IMR-90 (cell line): ENCODE measurements at regions not wholly inside any gene's neighbourhood (a gene's known extent, or its start where the extent isn't known, plus 50 kb on each side); places are given as distances from the start of the nearest gene placed in this dataset.
A peak's percentile ranks its signal among the peaks of the same experiment; 100 is the strongest.

ENCODE experiments used
- ATAC-seq: fragments of 200-7000 bp; cut with Tn5 transposase; 2 replicates; pipeline ENCODE4 v1.9.1; 2020; ENCODE audit warnings: low read depth, mild to moderate bottlenecking, moderate library complexity
- BruUV-seq: library from RNA; stranded (reverse); fragments of 400-500 nt; replicated peaks from 2 replicates; lab custom pipeline; 2021; lab: Mats Ljungman, UMichigan
- CTCF ChIA-PET: fragments of 300-600 bp; formaldehyde crosslinking; extraction: SDS; loops from one replicate; lab custom pipeline; 2021; ENCODE audit warnings: antibody characterized with exemption; lab: Yijun Ruan, JAX
- POLR2A ChIA-PET: fragments of 300-600 bp; sonication (Branson Sonifier 250); formaldehyde crosslinking; loops from one replicate; lab custom pipeline; 2022; ENCODE audit warnings: antibody characterized with exemption; ENCODE audit not compliant: unreplicated experiment; lab: Charles Lee
- DNase-seq: peaks from one replicate; pipeline ENCODE4 v3.0.0; 2013
- H2AFZ ChIP-seq: replicated peaks from 2 replicates; pipeline ENCODE3; 2013; ENCODE audit warnings: low read length, mild to moderate bottlenecking; ENCODE audit not compliant: poor library complexity
- H2AK5ac ChIP-seq: 2 replicates; pipeline ENCODE4 v1.6.1; 2013; ENCODE audit warnings: low read depth, low read length, inconsistent platforms
- H2AK9ac ChIP-seq: replicated peaks from 2 replicates; pipeline ENCODE3; 2013; ENCODE audit warnings: mild to moderate bottlenecking, low read depth, low read length, moderate library complexity; ENCODE audit not compliant: poor library complexity
- H2BK120ac ChIP-seq: 2 replicates; pipeline ENCODE4 v1.6.1; 2013; ENCODE audit warnings: low read depth, low read length, inconsistent platforms
- H2BK15ac ChIP-seq: 3 replicates; pipeline ENCODE4 v1.6.1; 2013; ENCODE audit warnings: low read depth, low read length, inconsistent platforms
- H2BK20ac ChIP-seq: 2 replicates; pipeline ENCODE4 v1.6.1; 2013; ENCODE audit warnings: low read depth, mild to moderate bottlenecking, inconsistent platforms, low read length, moderate library complexity
- H2BK5ac ChIP-seq: 2 replicates; pipeline ENCODE4 v1.6.1; 2013; ENCODE audit warnings: mild to moderate bottlenecking, low read depth, low read length, inconsistent platforms; ENCODE audit not compliant: poor library complexity, severe bottlenecking
- H3K14ac ChIP-seq: replicated peaks from 2 replicates; pipeline ENCODE4 v1.6.1; 2013; ENCODE audit warnings: low read depth, low read length, inconsistent platforms
- H3K18ac ChIP-seq: 2 replicates; pipeline ENCODE4 v1.6.1; 2013; ENCODE audit warnings: low read depth, low read length, control low read depth
- H3K23ac ChIP-seq: 2 replicates; pipeline ENCODE4 v1.6.1; 2013; ENCODE audit warnings: low read depth, low read length, inconsistent platforms
- H3K27ac ChIP-seq: 2 replicates; pipeline ENCODE4 v1.5.1; 2013; ENCODE audit warnings: mild to moderate bottlenecking, control low read depth, low read length; ENCODE audit not compliant: insufficient read depth
- H3K27me3 ChIP-seq: 2 replicates; pipeline ENCODE4 v1.6.1; 2013; ENCODE audit warnings: low read length; ENCODE audit not compliant: control insufficient read depth, insufficient read depth
- H3K36me3 ChIP-seq: 2 replicates; pipeline ENCODE4 v1.6.1; 2013; ENCODE audit warnings: low read length, mixed read lengths; ENCODE audit not compliant: control insufficient read depth, insufficient read depth
- H3K4ac ChIP-seq: 2 replicates; pipeline ENCODE4 v1.6.1; 2013; ENCODE audit warnings: low read depth, low read length, inconsistent platforms
- H3K4me1 ChIP-seq: 2 replicates; pipeline ENCODE4 v1.6.1; 2013; ENCODE audit warnings: low read length, mixed read lengths; ENCODE audit not compliant: control insufficient read depth, insufficient read depth
- H3K4me2 ChIP-seq: 2 replicates; pipeline ENCODE4 v1.6.1; 2013; ENCODE audit warnings: low read depth, mild to moderate bottlenecking, control low read depth, low read length, moderate library complexity
- H3K4me3 ChIP-seq: 2 replicates; pipeline ENCODE4 v1.5.1; 2013; ENCODE audit warnings: low read depth, mild to moderate bottlenecking, control low read depth, low read length, moderate library complexity; ENCODE audit not compliant: insufficient read depth
- H3K56ac ChIP-seq: 2 replicates; pipeline ENCODE4 v1.6.1; 2013; ENCODE audit warnings: low read length, inconsistent platforms; ENCODE audit not compliant: insufficient read depth; ENCODE audit errors: extremely low read depth
- H3K79me1 ChIP-seq, 2 experiments: 2 replicates each; pipeline ENCODE4 v1.6.1; 2013; ENCODE audit warnings: low read length in 2 of 2, inconsistent platforms in 1 of 2, low read depth in 1 of 2
- H3K9ac ChIP-seq: 2 replicates; pipeline ENCODE4 v1.6.1; 2013; ENCODE audit warnings: low read depth, low read length, control low read depth
- H3K9me1 ChIP-seq: 2 replicates; pipeline ENCODE4 v1.6.1; 2013; ENCODE audit warnings: low read length, inconsistent platforms; ENCODE audit not compliant: insufficient read depth
- H3K9me3 ChIP-seq: 2 replicates; pipeline ENCODE4 v1.6.1; 2013; ENCODE audit warnings: low read length; ENCODE audit not compliant: control insufficient read depth, insufficient read depth
- H4K20me1 ChIP-seq: 2 replicates; pipeline ENCODE4 v1.6.1; 2013; ENCODE audit warnings: low read length, inconsistent platforms; ENCODE audit not compliant: insufficient read depth
- H4K5ac ChIP-seq: 2 replicates; pipeline ENCODE4 v1.6.1; 2013; ENCODE audit warnings: mild to moderate bottlenecking, low read depth, low read length, control low read depth
- H4K8ac ChIP-seq, 2 experiments: 2 replicates each; pipeline ENCODE4 v1.6.1; 2013; ENCODE audit warnings: low read depth in 2 of 2, low read length in 2 of 2, control low read depth in 1 of 2, inconsistent platforms in 1 of 2
- H4K91ac ChIP-seq: 2 replicates; pipeline ENCODE4 v1.6.1; 2013; ENCODE audit warnings: low read depth, low read length, inconsistent platforms; ENCODE audit not compliant: insufficient read depth
- CHD1 ChIP-seq: IDR thresholded peaks from 2 replicates; pipeline ENCODE4 v1.6.1; 2012; ENCODE audit warnings: low read depth, low read length, improper control_type of control experiment
- FOS ChIP-seq: fragments of 150-350 bp; IDR thresholded peaks from 2 replicates; pipeline ENCODE4 v1.6.1; 2016; ENCODE audit warnings: low read depth, low read length
- MAFK ChIP-seq: IDR thresholded peaks from 2 replicates; pipeline ENCODE4 v1.6.1; 2012; ENCODE audit warnings: low read depth, low read length, improper control_type of control experiment
- MAZ ChIP-seq: IDR thresholded peaks from 2 replicates; pipeline ENCODE4 v1.6.1; 2012; ENCODE audit warnings: low read depth, mild to moderate bottlenecking, low read length, improper control_type of control experiment, moderate library complexity, borderline replicate concordance
- MXI1 ChIP-seq: IDR thresholded peaks from 2 replicates; pipeline ENCODE4 v1.6.1; 2012; ENCODE audit warnings: low read depth, mild to moderate bottlenecking, low read length, moderate library complexity, borderline replicate concordance
- POLR2A ChIP-seq: IDR thresholded peaks from 2 replicates; pipeline ENCODE4 v1.6.1; 2012; ENCODE audit warnings: mild to moderate bottlenecking, low read depth, low read length
- RAD21 ChIP-seq: IDR thresholded peaks from 2 replicates; pipeline ENCODE4 v1.6.1; 2012; ENCODE audit warnings: low read length, improper control_type of control experiment
- SMC3 ChIP-seq: fragments of 150-350 bp; IDR thresholded peaks from 2 replicates; pipeline ENCODE4 v1.6.1; 2016; ENCODE audit warnings: low read depth, mild to moderate bottlenecking, antibody characterized with exemption, low read length, moderate library complexity
- USF2 ChIP-seq: fragments of 150-350 bp; IDR thresholded peaks from 2 replicates; pipeline ENCODE4 v1.6.1; 2017; ENCODE audit warnings: mild to moderate bottlenecking, antibody characterized with exemption, low read length, low read depth
- WGBS, 2 experiments: methylation state at CpG; one replicate each; pipeline versions ENCODE4 v1.1.5 to v1.1.7; 2013; ENCODE audit warnings: missing lambda C conversion rate in 2 of 2; ENCODE audit not compliant: insufficient read length in 1 of 2; ENCODE audit errors: extremely low coverage in 2 of 2; 5-methylcytosine and 5-hydroxymethylcytosine counted together
- dilution Hi-C: fragments of 300-500 bp; cut with HindIII; formaldehyde crosslinking; loops from one replicate; pipeline ENCODE4 v1.14.3; 2018; ENCODE audit warnings: low sequenced_read_pairs; ENCODE audit not compliant: unreplicated experiment
- in situ Hi-C: fragments of 300-500 bp; cut with MboI; formaldehyde crosslinking; loops from 3 replicates; pipeline ENCODE4 v1.14.3; 2019; ENCODE audit warnings: low sequenced_read_pairs, inconsistent platforms, mixed read lengths
- intact Hi-C: fragments of 100-400 bp; cut with micrococcal nuclease; formaldehyde crosslinking; loops from 2 replicates; pipeline ENCODE4 v1.10.0; 2022

GRCh38 chr21:41672543-41672915 lies 94.3 kb downstream of the RIPK4 start:
- POLR2A ChIA-PET, result no interaction called here
- peaks cover 4% of the 10 kb centered on the region; the same call in 1 of the 2 replicates for H3K9me1 ChIP-seq
- WGBS, 2 experiments, result 60% methylated on average over 1 of the region's 1 CpG; no CpG with 5 or more reads in 1 of the 2 experiments
- H2BK120ac ChIP-seq, result no peak overlapping the region
- no peaks in the 10 kb centered on the region for H3K4me1 ChIP-seq
- H3K79me1 ChIP-seq, result no peaks in the 10 kb centered on the region
- H2AFZ ChIP-seq, result peak overlapping the region; percentile 21
- peaks cover 14% of the 10 kb centered on the region for H3K27me3 ChIP-seq
- no peak overlapping the region for H3K4me2 ChIP-seq
- H3K56ac ChIP-seq, result no peak overlapping the region
- intact Hi-C loops, result no loop called here
- DNase-seq (no peak), ATAC-seq (no peak)
- no peak overlapping the region for H3K18ac ChIP-seq
- H4K8ac ChIP-seq, result no peak overlapping the region
- H3K36me3 ChIP-seq, result no peaks in the 10 kb centered on the region
- H4K5ac ChIP-seq, result no peak overlapping the region
- no peak overlapping the region for H4K91ac ChIP-seq
- CTCF ChIA-PET, result no interaction called here
- H3K23ac ChIP-seq, result peak overlapping the region; percentile 24; the same call in 1 of the 2 replicates
- H3K9me3 ChIP-seq, result no peaks in the 10 kb centered on the region
- H3K27ac ChIP-seq, result no peak overlapping the region
- peak overlapping the region; percentile 50; the same call in 1 of the 2 replicates for H2AK5ac ChIP-seq
- no peak overlapping the region for H3K4ac ChIP-seq
- TF ChIP-seq CHD1 (no peak), RAD21 (no peak), MAFK (no peak), MXI1 (no peak), USF2 (no peak), POLR2A (no peak), SMC3 (no peak), FOS (no peak), MAZ (no peak)
- no peak overlapping the region for H3K4me3 ChIP-seq
- no peak overlapping the region for H3K9ac ChIP-seq
- H4K20me1 ChIP-seq, result no peaks in the 10 kb centered on the region
- H2BK20ac ChIP-seq, result no peak overlapping the region
- no peak overlapping the region for H3K14ac ChIP-seq
- in situ Hi-C loops, result no loop called here
- dilution Hi-C loops, result no loop called here
- no TSS peak for BruUV-seq
- H2BK5ac ChIP-seq, result peak overlapping the region; percentile 83
- no peak overlapping the region for H2AK9ac ChIP-seq
- H2BK15ac ChIP-seq, result no peak overlapping the region
